GM12875 (cell line): ENCODE measurements at regions not wholly inside any gene's neighbourhood (a gene's known extent, or its start where the extent isn't known, plus 50 kb on each side); places are given as distances from the start of the nearest gene placed in this dataset.
"Not testable (repeated sequence)": the region's sequence is repeated elsewhere in the genome, so short reads cannot be mapped to it uniquely, and the experiment has no call there.

Source experiments
- H3K4me3 ChIP-seq: one replicate; pipeline ENCODE4 v1.5.1; 2011; ENCODE audit warnings: low read depth, low read length, control low read depth
- TF ChIP-seq, protein P1 (sequence below): IDR thresholded peaks from 2 replicates; pipeline ENCODE4 v1.5.1; 2011; ENCODE audit warnings: low read depth, mild to moderate bottlenecking, control low read depth, inconsistent platforms, low read length, moderate library complexity, borderline replicate concordance; ENCODE audit not compliant: insufficient read depth

DNA sequence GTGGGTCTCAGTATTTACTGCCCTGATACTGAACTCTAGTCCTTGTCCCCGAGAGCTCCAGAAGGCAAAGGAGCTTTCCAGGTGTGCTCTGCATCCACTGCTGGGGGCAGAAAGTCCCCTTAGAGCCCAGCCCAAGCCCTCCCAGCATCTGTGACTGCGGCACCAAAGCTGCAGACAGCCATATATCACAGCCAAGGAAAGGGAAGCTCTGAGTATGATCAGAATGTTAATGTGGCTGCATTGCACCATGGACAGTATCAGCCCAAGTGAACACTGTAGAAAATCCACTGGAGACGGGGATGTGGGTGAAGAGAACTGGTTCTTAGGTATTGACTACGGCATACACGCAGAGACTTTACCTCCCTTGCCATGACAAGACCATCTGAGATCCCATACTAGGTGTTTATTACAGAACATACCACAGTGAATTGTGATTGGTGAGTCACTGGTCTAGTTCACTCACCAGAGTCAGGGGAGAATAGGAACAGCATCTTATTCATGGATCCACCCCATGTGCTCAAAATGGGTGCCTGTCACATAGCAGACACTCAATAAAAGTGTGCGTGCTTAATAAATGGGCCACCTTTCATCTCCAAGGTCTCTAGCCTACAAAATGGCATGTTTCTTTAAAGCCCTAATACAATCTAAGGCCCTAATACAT, 170.3 kb downstream of the HHIPL2 start:
- TF ChIP-seq, protein P1, sequence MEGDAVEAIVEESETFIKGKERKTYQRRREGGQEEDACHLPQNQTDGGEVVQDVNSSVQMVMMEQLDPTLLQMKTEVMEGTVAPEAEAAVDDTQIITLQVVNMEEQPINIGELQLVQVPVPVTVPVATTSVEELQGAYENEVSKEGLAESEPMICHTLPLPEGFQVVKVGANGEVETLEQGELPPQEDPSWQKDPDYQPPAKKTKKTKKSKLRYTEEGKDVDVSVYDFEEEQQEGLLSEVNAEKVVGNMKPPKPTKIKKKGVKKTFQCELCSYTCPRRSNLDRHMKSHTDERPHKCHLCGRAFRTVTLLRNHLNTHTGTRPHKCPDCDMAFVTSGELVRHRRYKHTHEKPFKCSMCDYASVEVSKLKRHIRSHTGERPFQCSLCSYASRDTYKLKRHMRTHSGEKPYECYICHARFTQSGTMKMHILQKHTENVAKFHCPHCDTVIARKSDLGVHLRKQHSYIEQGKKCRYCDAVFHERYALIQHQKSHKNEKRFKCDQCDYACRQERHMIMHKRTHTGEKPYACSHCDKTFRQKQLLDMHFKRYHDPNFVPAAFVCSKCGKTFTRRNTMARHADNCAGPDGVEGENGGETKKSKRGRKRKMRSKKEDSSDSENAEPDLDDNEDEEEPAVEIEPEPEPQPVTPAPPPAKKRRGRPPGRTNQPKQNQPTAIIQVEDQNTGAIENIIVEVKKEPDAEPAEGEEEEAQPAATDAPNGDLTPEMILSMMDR, result no peak
- no peak overlapping the region for H3K4me3 ChIP-seq

DNA sequence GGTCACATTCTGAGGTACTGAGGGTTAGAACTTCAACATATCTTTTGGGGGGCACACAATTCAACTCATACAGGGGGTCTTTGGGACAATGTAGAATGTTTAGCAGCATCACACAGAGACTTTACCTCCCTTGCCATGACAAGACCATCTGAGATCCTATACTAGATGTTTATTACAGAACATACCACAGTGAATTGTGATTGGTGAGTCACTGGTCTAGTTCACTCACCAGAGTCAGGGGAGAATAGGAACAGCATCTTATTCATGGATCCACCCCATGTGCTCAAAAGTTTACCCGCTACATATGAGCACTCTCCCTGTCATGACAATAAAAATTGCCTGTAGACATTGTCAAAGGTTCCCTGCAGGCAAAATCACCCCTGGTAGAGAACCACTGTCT, 171.1 kb downstream of the HHIPL2 start:
- H3K4me3 ChIP-seq, result not testable (repeated sequence)

DNA sequence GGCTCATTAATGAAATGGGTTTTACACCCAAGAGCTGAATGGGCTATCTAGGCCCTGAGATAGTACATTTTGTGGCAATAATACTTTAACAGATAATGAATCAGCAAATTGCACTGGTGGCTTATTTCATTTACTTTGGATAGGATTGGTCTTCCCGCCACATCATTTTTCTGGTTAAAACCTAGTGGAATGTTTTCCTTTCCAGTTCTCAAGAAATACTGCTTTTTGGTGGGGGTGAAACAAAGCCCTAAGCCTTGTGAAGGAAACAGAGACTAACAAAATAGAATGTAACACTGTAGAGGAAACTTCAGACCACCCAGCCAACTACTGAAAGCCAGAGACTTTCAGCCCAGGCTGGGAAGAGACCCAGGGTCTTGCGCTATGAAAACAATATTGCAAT, 172.2 kb downstream of the HHIPL2 start:
- H3K4me3 ChIP-seq, result no peak overlapping the region
- TF ChIP-seq, protein P1, result no peak

DNA sequence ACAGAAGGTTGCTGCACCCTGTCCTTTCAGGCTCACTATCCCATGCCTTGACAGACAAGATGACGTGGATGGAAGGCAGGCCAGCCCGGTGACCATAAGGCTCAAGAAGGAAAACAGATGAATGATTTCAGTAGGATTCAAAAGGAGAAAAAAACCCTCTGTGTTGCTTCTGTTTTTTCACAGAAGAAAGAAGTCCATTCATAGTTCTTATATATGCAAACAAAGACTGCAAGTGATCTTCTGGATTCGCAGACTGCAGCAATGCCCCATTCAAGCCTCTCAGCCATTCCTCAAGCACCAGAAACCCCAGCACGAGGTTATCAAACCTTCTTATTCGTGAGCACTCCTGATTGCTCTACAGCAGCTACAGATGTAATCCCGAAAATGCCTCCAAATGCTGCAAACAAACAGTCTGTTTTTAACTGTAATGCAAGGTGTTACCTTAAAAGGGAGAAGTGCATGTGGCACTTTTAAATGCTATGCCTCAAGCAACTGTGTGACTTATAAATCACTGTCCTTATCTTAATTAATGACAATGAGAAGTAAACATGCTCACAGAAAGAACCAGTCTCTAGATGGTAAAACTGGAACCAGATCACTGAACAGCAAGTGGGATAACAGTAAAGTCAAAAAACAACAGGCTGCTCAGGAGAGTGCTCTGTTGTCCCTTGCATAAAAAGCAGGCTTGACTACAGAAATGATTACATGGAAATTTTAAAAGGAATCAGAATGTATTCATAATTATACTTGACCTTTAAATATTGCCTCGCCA, 173.9 kb downstream of the HHIPL2 start:
- TF ChIP-seq, protein P1, result no peak

DNA sequence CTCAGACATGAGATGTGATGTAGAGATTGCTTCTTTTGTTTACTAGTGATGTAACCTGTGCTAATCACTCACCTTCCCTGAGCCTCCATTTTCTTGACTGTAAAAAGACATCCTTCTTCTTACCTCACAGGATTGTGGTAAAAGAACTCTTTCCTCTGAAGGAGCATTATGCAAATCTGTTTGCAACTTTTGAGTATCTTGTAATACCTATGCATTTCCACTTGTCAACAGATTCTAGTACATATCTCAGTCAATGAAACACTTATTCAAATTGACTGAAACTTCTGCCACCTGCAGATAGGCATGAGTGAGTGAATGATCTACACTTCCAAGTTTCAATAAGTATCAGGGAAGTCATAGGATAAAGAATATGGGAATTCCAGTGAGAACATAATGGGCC, 174.7 kb downstream of the HHIPL2 start:
- TF ChIP-seq, protein P1, result no peak
- H3K4me3 ChIP-seq, result no peak overlapping the region

More for the DNA sequence above, 173.9 kb downstream of the HHIPL2 start:
- H3K4me3 ChIP-seq, result no peak overlapping the region

DNA sequence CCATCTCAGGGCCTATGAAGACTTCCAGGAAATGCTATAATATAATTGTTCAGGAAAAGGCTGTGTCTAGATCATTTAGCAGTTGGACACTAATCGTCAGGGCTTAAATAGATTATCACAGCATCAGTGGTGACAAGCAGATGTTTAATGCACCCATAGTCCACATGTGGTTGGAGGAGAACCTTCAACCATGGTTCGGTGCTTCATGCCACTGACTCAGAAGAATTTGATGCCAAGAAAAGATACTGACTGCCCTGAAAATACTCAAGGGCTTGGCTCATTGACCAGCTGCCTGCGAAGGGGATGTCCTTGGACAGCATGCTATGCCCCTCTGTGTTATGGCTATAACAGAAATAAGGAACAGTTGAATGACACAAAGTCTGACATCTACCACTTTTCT, 175.7 kb downstream of the HHIPL2 start:
- H3K4me3 ChIP-seq, result no peak overlapping the region
- TF ChIP-seq, protein P1, result no peak

DNA sequence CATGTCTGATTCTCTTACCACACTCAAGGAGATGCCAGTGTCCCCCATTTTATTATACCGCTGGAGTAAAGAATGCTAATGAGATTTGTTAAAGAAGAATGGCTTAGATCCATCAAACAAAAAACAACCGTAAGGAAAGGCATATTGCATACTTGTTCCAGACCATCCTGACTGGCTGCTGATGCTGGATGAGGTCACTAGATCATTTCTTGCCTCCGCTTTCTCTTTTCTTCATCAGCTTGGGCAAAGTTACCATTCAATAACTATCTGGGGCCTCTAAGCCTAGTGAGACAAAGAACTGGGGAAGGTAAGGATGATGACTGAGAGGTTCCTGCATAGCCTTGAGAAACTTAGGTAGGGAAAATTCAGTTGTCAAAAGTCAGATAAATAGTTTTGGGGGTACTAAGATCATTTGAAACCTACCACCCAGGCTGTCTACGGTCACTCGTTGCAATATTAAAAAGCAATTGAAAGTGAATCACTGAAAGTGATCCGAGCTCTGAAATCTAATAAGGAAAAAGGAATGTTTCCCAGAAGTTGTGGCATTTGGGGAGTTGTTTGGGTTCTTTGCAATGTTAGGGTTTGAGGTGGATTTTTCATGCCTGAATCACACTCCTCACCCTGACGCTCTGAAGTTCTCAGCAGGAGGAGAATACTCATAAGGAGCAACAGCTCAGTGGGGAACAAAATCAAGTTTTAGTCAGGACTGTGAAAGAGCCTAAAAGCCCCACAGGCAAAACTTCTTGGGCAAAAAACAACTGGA, 176.8 kb downstream of the HHIPL2 start:
- TF ChIP-seq, protein P1, result no peak
- H3K4me3 ChIP-seq, result no peak overlapping the region
